GM12878 (cell line): ENCODE measurements at regions not wholly inside any gene's neighbourhood (a gene's known extent, or its start where the extent isn't known, plus 50 kb on each side); places are given as distances from the start of the nearest gene placed in this dataset.

Experiments used
- ETV6 ChIP-seq, 2 experiments: fragments of 450-650 bp in 1 of 2; IDR thresholded peaks in 1 of 2; conservative IDR thresholded peaks in 1 of 2; 2 replicates each; pipeline ENCODE4 v1.6.1; 2014; ENCODE audit warnings: antibody characterized with exemption in 1 of 2, borderline replicate concordance in 1 of 2, low read depth in 1 of 2, mild to moderate bottlenecking in 1 of 2, moderate library complexity in 1 of 2
- HDAC2 ChIP-seq: fragments of 200-600 bp; sonication (generic); IDR thresholded peaks from 2 replicates; pipeline ENCODE4 v1.6.1; 2017
- POLR2A ChIP-seq: IDR thresholded peaks from 2 replicates; pipeline ENCODE4 v1.6.1; 2011; ENCODE audit warnings: low read depth, mild to moderate bottlenecking, low read length

DNA sequence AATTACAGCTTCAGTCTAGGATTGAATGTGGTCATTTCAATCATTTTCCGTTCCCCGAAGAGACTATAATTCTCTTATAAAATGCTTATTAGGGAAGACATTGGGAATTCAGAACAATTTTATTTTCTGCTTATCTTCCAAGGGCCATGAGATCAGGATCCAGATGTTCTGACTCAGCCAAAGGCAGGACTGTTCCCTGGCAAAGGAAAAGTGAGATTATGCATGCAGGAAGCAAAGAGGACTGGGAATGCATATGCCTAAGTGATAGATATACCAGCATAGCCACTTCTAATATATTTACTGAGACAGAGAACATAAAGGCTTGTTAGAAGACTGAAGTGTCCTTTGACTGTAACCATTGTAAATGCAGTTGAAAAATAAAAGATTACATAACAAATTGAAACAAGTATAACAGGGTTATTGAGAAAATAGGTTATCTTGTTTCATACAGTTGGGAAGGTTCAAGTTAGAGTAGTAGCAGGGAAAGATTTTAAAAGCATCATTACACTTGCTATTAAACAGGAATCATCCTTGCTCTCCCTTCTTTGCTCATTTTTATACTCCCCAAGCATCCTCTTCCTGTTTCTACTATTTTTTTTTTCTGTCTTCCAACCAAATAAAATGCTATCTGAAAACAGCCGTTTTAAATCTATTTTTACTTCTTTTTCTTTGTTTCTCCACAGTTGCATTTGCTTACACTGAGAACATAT lies 439.6 kb upstream of the ADAMTS5 start:
- TF ChIP-seq POLR2A, result no peak
- no peak for TF ChIP-seq ETV6 (conservative IDR thresholded peaks at IDR 0.05 in 1 of 2, IDR thresholded peaks at IDR 0.05 in 1 of 2; ENCODE audit: borderline replicate concordance in 1 of 2, low read depth in 1 of 2)
- TF ChIP-seq HDAC2, result no peak
